Neural progenitor cell (in vitro differentiated cells): ENCODE measurements at regions not wholly inside any gene's neighbourhood (a gene's known extent, or its start where the extent isn't known, plus 50 kb on each side); places are given as distances from the start of the nearest gene placed in this dataset.

Experiments used
- DNase-seq: peaks from one replicate; pipeline ENCODE4 v3.0.0-alpha.2; 2016; ENCODE audit warnings: low spot score
- H2AFZ ChIP-seq: fragments of 200-600 bp; sonication (generic); replicated peaks from 2 replicates; pipeline ENCODE4 v1.6.1; 2016; ENCODE audit warnings: antibody characterized with exemption
- H3F3A ChIP-seq: fragments of 200-600 bp; sonication (generic); 2 replicates; pipeline ENCODE4 v1.6.1; 2016; ENCODE audit warnings: antibody characterized with exemption, low read depth
- H3K27ac ChIP-seq: fragments of 200-600 bp; sonication (generic); 2 replicates; pipeline ENCODE4 v1.5.1; 2016; ENCODE audit warnings: mild to moderate bottlenecking
- H3K27me3 ChIP-seq: fragments of 200-600 bp; sonication (generic); 2 replicates; pipeline ENCODE4 v1.6.1; 2016; ENCODE audit warnings: mild to moderate bottlenecking, moderate library complexity
- H3K36me3 ChIP-seq: fragments of 200-600 bp; sonication (generic); 2 replicates; pipeline ENCODE4 v1.5.1; 2016
- H3K4me1 ChIP-seq: fragments of 200-600 bp; sonication (generic); 2 replicates; pipeline ENCODE4 v1.6.1; 2016; ENCODE audit warnings: mixed run types
- H3K4me2 ChIP-seq: fragments of 200-600 bp; sonication (generic); 2 replicates; pipeline ENCODE4 v1.6.1; 2016
- H3K4me3 ChIP-seq: fragments of 200-600 bp; sonication (generic); 2 replicates; pipeline ENCODE4 v1.5.1; 2016
- H3K79me2 ChIP-seq: fragments of 200-600 bp; sonication (generic); 2 replicates; pipeline ENCODE4 v1.6.1; 2016; ENCODE audit warnings: low read depth
- H3K9ac ChIP-seq: fragments of 200-600 bp; sonication (generic); 2 replicates; pipeline ENCODE4 v1.6.1; 2016
- H3K9me3 ChIP-seq: fragments of 200-600 bp; sonication (generic); 2 replicates; pipeline ENCODE4 v1.5.1; 2016; ENCODE audit warnings: low read depth
- H4K20me1 ChIP-seq: fragments of 200-600 bp; sonication (generic); 2 replicates; pipeline ENCODE4 v1.6.1; 2016; ENCODE audit warnings: low read depth
- H3K27ac Mint-ChIP-seq: 3 replicates; pipeline ENCODE4 v1.8.0; 2021; ENCODE audit warnings: mixed read lengths
- H3K27me3 Mint-ChIP-seq: 2 replicates; pipeline ENCODE4 v1.8.0; 2022; ENCODE audit warnings: low read depth, mild to moderate bottlenecking, inconsistent platforms, moderate library complexity, mixed read lengths; ENCODE audit not compliant: insufficient read depth
- H3K36me3 Mint-ChIP-seq: 3 replicates; pipeline ENCODE4 v1.8.0; 2021; ENCODE audit warnings: mixed read lengths
- H3K4me1 Mint-ChIP-seq: 3 replicates; pipeline ENCODE4 v1.8.0; 2021; ENCODE audit warnings: mixed read lengths
- H3K4me3 Mint-ChIP-seq: 3 replicates; pipeline ENCODE4 v1.8.0; 2021; ENCODE audit warnings: mild to moderate bottlenecking, moderate library complexity, mixed read lengths
- H3K9me3 Mint-ChIP-seq: 3 replicates; pipeline ENCODE4 v1.8.0; 2020; ENCODE audit warnings: mixed read lengths
- EZH2 ChIP-seq: fragments of 200-600 bp; sonication (generic); IDR thresholded peaks from 2 replicates; pipeline ENCODE4 v1.6.1; 2017; ENCODE audit warnings: antibody characterized with exemption, mild to moderate bottlenecking, moderate library complexity
- EZH2phosphoT487 ChIP-seq: fragments of 200-600 bp; sonication (generic); IDR thresholded peaks from 2 replicates; pipeline ENCODE4 v1.6.1; 2017; ENCODE audit warnings: antibody characterized with exemption
- TF ChIP-seq, protein P1 (sequence below): fragments of 200-600 bp; sonication (generic); IDR thresholded peaks from 2 replicates; pipeline ENCODE4 v1.5.1; 2017; ENCODE audit warnings: antibody characterized with exemption, mild to moderate bottlenecking

DNA sequence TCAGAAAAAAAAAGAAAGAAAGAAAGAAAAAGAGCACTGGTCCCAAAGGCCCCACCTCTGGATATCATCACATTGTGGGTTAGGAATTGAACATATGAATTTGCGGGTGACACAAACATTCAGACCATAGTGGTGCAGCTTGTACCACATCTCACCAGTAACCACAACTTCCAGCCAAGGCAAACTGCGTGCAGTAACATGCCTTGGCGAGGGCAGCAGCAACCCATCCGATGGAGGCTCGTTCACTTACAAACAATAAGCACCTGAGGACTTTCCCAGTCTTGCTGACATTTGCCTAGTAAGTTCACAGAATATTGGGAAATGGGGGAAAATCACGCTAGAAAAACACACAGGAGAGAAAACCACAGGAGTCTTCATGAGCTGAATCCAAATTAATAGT, 508.1 kb downstream of the ZNF608 start:
- no peak overlapping the region for H3K9ac ChIP-seq
- no peak overlapping the region for H3K27ac ChIP-seq
- no peaks in the 10 kb centered on the region for H3K79me2 ChIP-seq
- no peaks in the 10 kb centered on the region for H3K36me3 ChIP-seq
- TF ChIP-seq EZH2phosphoT487, result no peak
- TF ChIP-seq EZH2, result no peak
- TF ChIP-seq, protein P1, sequence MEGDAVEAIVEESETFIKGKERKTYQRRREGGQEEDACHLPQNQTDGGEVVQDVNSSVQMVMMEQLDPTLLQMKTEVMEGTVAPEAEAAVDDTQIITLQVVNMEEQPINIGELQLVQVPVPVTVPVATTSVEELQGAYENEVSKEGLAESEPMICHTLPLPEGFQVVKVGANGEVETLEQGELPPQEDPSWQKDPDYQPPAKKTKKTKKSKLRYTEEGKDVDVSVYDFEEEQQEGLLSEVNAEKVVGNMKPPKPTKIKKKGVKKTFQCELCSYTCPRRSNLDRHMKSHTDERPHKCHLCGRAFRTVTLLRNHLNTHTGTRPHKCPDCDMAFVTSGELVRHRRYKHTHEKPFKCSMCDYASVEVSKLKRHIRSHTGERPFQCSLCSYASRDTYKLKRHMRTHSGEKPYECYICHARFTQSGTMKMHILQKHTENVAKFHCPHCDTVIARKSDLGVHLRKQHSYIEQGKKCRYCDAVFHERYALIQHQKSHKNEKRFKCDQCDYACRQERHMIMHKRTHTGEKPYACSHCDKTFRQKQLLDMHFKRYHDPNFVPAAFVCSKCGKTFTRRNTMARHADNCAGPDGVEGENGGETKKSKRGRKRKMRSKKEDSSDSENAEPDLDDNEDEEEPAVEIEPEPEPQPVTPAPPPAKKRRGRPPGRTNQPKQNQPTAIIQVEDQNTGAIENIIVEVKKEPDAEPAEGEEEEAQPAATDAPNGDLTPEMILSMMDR, result no peak
- H2AFZ ChIP-seq, result no peak overlapping the region
- no peaks in the 10 kb centered on the region for H4K20me1 ChIP-seq
- Mint-ChIP-seq H3K27me3 (peaks cover 3% of the 10 kb centered on the region), H3K4me3 (no peak overlapping the region), H3K27ac (no peak overlapping the region), H3K36me3 (peaks cover 3% of the 10 kb centered on the region), H3K4me1 (peaks cover 52% of the 10 kb centered on the region), H3K9me3 (peaks cover 14% of the 10 kb centered on the region)
- H3K9me3 ChIP-seq, result no peaks in the 10 kb centered on the region
- no peak for DNase-seq
- H3K4me2 ChIP-seq, result no peak overlapping the region
- no peak overlapping the region for H3K4me3 ChIP-seq
- H3K27me3 ChIP-seq, result no peaks in the 10 kb centered on the region
- no peaks in the 10 kb centered on the region for H3F3A ChIP-seq
- H3K4me1 ChIP-seq, result peaks cover 20% of the 10 kb centered on the region

- Histone ChIP-seq H3K9me3 (no peaks in the 10 kb centered on the region), H3K27ac (no peak overlapping the region), H3K4me3 (no peak overlapping the region), H3K36me3 (no peaks in the 10 kb centered on the region), H4K20me1 (no peaks in the 10 kb centered on the region), H3K4me2 (no peak overlapping the region), H3K9ac (no peak overlapping the region), H3K4me1 (peaks cover 20% of the 10 kb centered on the region), H3K79me2 (no peaks in the 10 kb centered on the region), H3K27me3 (no peaks in the 10 kb centered on the region), H3F3A (no peaks in the 10 kb centered on the region), H2AFZ (no peak overlapping the region)
- Mint-ChIP-seq H3K9me3 (peaks cover 10% of the 10 kb centered on the region), H3K4me3 (no peak overlapping the region), H3K27me3 (peaks cover 3% of the 10 kb centered on the region), H3K36me3 (no peaks in the 10 kb centered on the region), H3K4me1 (peaks cover 61% of the 10 kb centered on the region), H3K27ac (no peak overlapping the region)
- no peak for TF ChIP-seq EZH2phosphoT487
- DNase-seq, result no peak
These were observed 509.2 kb downstream of the ZNF608 start for GRCh38 chr5:124237206-124237695.

DNA sequence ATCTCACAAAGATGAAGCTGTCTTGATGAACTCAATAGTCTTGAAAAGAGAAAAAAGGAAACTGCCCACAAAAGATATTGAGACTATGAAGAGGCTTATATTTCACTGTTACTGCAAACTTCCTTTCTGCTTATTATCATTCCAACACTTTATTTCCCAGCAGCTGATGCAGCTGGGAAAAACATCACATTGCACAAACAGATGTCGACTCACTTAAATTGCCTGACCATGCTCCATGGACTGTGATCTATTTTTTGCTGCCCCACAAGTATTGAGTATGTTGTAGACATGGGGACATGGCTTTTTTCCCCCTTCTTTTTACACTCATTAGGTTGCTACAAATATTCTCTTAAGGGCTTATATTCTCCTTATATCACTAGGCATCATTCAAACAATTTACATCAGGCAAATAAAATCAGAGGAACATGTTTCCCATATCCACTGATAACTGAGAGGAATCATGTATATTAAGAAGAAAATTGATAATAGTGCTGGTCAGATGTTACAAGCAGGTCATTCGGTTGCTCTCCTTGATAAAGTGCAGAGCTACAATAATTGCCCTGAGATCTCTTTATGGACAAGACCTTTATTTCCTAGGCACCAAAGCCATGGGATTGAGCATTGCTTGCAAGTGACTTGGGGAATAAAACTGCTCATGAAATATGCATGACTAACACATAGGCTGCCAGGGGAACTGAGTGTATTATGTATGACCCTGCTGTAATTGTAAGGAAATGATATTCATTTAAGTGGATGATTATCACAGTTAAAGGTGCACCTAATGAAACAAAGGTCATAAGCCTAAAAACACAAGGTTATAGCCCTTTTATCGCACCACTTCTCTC, 509.9 kb downstream of the ZNF608 start:
- H3K4me1 Mint-ChIP-seq, result peaks cover 66% of the 10 kb centered on the region
- Histone ChIP-seq H3F3A (no peaks in the 10 kb centered on the region), H4K20me1 (no peaks in the 10 kb centered on the region), H3K27ac (no peak overlapping the region), H3K36me3 (no peaks in the 10 kb centered on the region), H3K4me2 (no peak overlapping the region), H2AFZ (no peak overlapping the region), H3K4me3 (no peak overlapping the region), H3K27me3 (no peaks in the 10 kb centered on the region), H3K9me3 (no peaks in the 10 kb centered on the region), H3K79me2 (no peaks in the 10 kb centered on the region), H3K4me1 (peaks cover 20% of the 10 kb centered on the region), H3K9ac (no peak overlapping the region)
- H3K36me3 Mint-ChIP-seq, result no peaks in the 10 kb centered on the region
- DNase-seq, result no peak
- no peak overlapping the region for H3K4me3 Mint-ChIP-seq
- TF ChIP-seq, protein P1, result no peak
- H3K27ac Mint-ChIP-seq, result no peak overlapping the region
- peaks cover 6% of the 10 kb centered on the region for H3K9me3 Mint-ChIP-seq
- peaks cover 3% of the 10 kb centered on the region for H3K27me3 Mint-ChIP-seq

DNA sequence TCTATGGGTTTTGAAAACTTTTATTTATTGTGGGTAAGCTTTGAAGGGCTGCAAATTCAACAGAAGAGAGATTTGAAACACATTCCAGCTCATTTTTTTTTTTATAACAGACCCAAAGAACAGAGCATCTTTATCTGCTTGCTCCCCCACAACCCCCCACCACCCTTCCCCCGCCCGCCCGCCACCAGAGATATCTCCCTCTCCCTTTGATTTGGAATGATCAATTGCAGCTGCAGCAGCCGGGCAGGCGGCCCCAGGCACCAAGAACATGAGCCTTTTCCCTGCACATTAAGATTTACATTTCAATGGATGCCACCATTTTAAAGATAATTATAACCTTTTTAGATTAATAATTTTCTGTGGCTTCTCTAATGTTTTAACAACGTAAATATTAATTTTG, 510.9 kb downstream of the ZNF608 start:
- Mint-ChIP-seq H3K4me1 (peaks cover 69% of the 10 kb centered on the region), H3K36me3 (no peaks in the 10 kb centered on the region), H3K9me3 (peaks cover 9% of the 10 kb centered on the region), H3K27me3 (peaks cover 3% of the 10 kb centered on the region), H3K27ac (peak overlapping the region; percentile 43), H3K4me3 (no peak overlapping the region)
- no peak for TF ChIP-seq EZH2
- TF ChIP-seq, protein P1, result no peak
- TF ChIP-seq EZH2phosphoT487, result no peak
- Histone ChIP-seq H3K36me3 (no peaks in the 10 kb centered on the region), H4K20me1 (no peaks in the 10 kb centered on the region), H3K79me2 (no peaks in the 10 kb centered on the region), H2AFZ (no peak overlapping the region), H3F3A (no peaks in the 10 kb centered on the region), H3K9me3 (no peaks in the 10 kb centered on the region), H3K4me2 (no peak overlapping the region), H3K4me3 (no peak overlapping the region), H3K27me3 (no peaks in the 10 kb centered on the region), H3K27ac (no peak overlapping the region), H3K4me1 (peaks cover 20% of the 10 kb centered on the region), H3K9ac (no peak overlapping the region)
- no peak for DNase-seq
